CD4-positive, alpha-beta T cell treated with Interleukin-17A for 1 hour (primary cell): ENCODE measurements at regions not wholly inside any gene's neighbourhood (a gene's known extent, or its start where the extent isn't known, plus 50 kb on each side); places are given as distances from the start of the nearest gene placed in this dataset.

Source experiments
- DNase-seq: peaks from one replicate; pipeline ENCODE4 v3.0.0-alpha.2; 2020

- DNase-seq, result no peak
These were observed 62.1 kb downstream of the CTAGE1 start for GRCh38 chr18:22355598-22355997.

- DNase-seq, result no peak
These were observed 62.6 kb downstream of the CTAGE1 start for GRCh38 chr18:22355069-22355468.

- no peak for DNase-seq
These were observed 67.7 kb downstream of the CTAGE1 start for GRCh38 chr18:22349966-22350365.

- no peak for DNase-seq
These were observed 68.3 kb downstream of the CTAGE1 start for GRCh38 chr18:22349317-22349898.

- no peak for DNase-seq
These were observed 69.0 kb downstream of the CTAGE1 start for GRCh38 chr18:22348521-22349316.

- DNase-seq, result peak; percentile 35
These were observed 69.9 kb downstream of the CTAGE1 start for GRCh38 chr18:22347606-22348511.

GRCh38 chr18:22346953-22347605 lies 70.6 kb downstream of the CTAGE1 start:
- no peak for DNase-seq

- DNase-seq, result peak; percentile 46
These were observed 71.2 kb downstream of the CTAGE1 start for GRCh38 chr18:22346401-22346952.

- DNase-seq, result no peak
These were observed 72.0 kb downstream of the CTAGE1 start for GRCh38 chr18:22345718-22346117.

GRCh38 chr18:22344908-22345670 lies 72.6 kb downstream of the CTAGE1 start:
- DNase-seq, result peak; percentile 61

- no peak for DNase-seq
These were observed 73.3 kb downstream of the CTAGE1 start for GRCh38 chr18:22344445-22344844.

- DNase-seq, result no peak
These were observed 74.1 kb downstream of the CTAGE1 start for GRCh38 chr18:22343613-22344012.

- DNase-seq, result peak; percentile 46
These were observed 75.1 kb downstream of the CTAGE1 start for GRCh38 chr18:22342625-22343024.

- no peak for DNase-seq
These were observed 77.4 kb downstream of the CTAGE1 start for GRCh38 chr18:22340331-22340730.

- no peak for DNase-seq
These were observed 77.8 kb downstream of the CTAGE1 start for GRCh38 chr18:22339913-22340312.

GRCh38 chr18:22337833-22338232 lies 79.9 kb downstream of the CTAGE1 start:
- no peak for DNase-seq

GRCh38 chr18:22337306-22337705 lies 80.4 kb downstream of the CTAGE1 start:
- DNase-seq, result no peak

- no peak for DNase-seq
These were observed 81.3 kb downstream of the CTAGE1 start for GRCh38 chr18:22336406-22336805.

- DNase-seq, result no peak
These were observed 82.0 kb downstream of the CTAGE1 start for GRCh38 chr18:22335731-22336198.

GRCh38 chr18:22334567-22334966 lies 83.1 kb downstream of the CTAGE1 start:
- DNase-seq, result no peak

- no peak for DNase-seq
These were observed 85.1 kb downstream of the CTAGE1 start for GRCh38 chr18:22332590-22332989.

- DNase-seq, result no peak
These were observed 87.2 kb downstream of the CTAGE1 start for GRCh38 chr18:22330508-22330907.
